NCI-H187 treated with DMSO at 0.1 percent for 48 hours (cell line): ENCODE measurements at regions not wholly inside any gene's neighbourhood (a gene's known extent, or its start where the extent isn't known, plus 50 kb on each side); places are given as distances from the start of the nearest gene placed in this dataset.
"Not testable (repeated sequence)": the region's sequence is repeated elsewhere in the genome, so short reads cannot be mapped to it uniquely, and the experiment has no call there.

Experiments
- DNase-seq: peaks from one replicate; lab custom pipeline; 2025; lab: John Stamatoyannopoulos, UW

GRCh38 chrX:122910697-122911096, 273.4 kb upstream of the GRIA3 start:
- DNase-seq, result no peak

DNA sequence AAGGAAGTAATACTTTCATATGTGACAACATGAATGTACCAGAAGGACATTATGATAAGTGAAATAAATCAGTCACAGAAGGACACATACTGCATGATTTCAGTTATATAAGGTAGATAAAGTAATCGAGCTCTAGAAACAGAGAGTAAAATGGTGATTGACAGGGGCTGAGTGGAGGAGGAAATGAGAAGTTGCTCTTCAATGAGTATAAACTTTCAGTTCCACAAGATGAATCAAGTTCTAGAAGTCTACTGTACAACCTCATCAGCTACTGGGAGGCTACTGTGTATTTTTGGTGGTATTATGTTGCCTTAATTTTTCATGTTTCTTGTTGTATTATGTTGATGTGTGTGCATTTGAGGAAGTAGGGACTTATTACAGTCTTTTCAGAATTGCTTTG, 270.9 kb upstream of the GRIA3 start:
- DNase-seq, result no peak

- DNase-seq, result no peak
Measured at GRCh38 chrX:122913764-122914163, 270.3 kb upstream of the GRIA3 start.

GRCh38 chrX:122914256-122914655, 269.8 kb upstream of the GRIA3 start:
- DNase-seq, result no peak

DNA sequence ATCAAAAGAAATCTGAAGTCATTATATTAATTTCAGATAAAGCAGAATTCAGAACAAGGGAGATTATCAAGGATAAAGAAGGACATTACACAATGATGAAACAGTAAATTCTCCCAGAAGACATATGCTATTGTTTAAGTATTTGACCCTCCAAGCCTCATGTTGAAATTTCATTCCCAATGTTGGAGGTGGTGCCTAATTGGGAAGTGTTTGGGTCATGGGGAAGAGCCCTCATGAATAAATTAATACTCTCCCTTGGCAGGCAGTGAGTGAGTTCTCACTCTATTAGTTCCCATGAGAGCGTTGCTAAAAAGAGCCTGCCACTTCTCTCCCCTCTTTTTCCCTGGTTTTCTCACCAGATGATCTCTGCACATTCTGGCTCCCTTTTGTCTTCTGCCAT, 249.9 kb upstream of the GRIA3 start:
- DNase-seq, result no peak

DNA sequence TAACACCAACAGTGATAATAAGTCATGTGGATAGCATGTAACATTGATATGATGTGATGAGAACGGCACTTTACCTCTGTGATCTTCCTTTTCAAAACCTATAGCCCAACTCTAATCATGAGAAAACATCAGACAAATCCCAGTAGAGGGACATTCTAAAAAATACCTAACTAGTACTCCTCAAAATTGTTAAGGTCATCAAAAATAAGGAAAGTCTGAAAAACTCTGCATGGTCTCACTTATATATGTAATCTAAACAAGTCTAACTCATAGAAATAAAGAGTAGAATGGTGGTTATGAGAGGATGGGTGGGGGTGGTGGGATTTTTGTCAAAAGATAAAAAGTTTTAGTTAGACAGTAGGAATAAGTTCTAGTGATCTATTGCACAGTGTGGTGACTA, 243.9 kb upstream of the GRIA3 start:
- no peak for DNase-seq

DNA sequence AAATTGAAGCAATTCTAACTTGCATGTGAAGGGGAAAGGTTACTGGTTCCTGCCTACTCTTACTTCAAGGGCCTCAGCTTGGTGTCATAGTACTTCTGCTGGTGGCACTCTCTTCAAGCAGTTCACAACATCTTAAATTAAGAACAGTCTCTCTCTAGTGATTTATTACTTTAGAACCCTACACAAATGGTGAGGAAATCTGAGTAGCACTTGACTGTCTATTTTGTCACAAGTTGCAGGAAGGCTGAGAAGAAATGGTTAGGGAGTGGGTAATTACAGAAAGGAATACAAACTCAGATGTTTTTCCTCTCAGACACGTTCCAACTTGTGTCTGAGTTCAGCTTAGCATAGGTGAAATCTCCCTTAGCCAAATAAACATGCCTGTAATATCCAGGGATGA, 242.3 kb upstream of the GRIA3 start:
- no peak for DNase-seq

DNA sequence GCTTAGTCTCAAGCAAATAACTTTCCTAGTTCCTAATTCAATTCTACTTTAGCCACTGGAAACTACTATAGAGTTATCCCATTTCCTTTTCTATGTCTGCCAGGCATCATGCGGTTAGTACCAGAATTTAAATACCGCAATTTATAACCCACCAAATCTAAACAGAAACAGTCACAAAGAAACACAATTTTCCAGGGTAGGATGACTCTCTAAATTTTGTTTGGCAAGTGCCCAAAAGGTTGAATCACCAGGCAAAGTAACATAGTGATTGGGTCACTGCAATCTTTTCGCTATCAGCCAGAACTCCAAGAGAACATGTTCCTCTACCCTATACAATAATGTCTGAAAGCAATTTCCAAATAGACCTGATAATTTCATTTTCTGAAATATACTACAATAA, 240.2 kb upstream of the GRIA3 start:
- no peak for DNase-seq

- no peak for DNase-seq
Measured at GRCh38 chrX:122945328-122945727, 238.8 kb upstream of the GRIA3 start.

GRCh38 chrX:122972604-122973003, 211.5 kb upstream of the GRIA3 start:
- no peak for DNase-seq

- no peak for DNase-seq
Measured at GRCh38 chrX:122982521-122982920, 201.6 kb upstream of the GRIA3 start.

GRCh38 chrX:123002844-123003243, 181.2 kb upstream of the GRIA3 start:
- not testable (repeated sequence) for DNase-seq

GRCh38 chrX:123013141-123013540, 170.9 kb upstream of the GRIA3 start:
- DNase-seq, result no peak

GRCh38 chrX:123036401-123036800, 147.7 kb upstream of the GRIA3 start:
- DNase-seq, result no peak

DNA sequence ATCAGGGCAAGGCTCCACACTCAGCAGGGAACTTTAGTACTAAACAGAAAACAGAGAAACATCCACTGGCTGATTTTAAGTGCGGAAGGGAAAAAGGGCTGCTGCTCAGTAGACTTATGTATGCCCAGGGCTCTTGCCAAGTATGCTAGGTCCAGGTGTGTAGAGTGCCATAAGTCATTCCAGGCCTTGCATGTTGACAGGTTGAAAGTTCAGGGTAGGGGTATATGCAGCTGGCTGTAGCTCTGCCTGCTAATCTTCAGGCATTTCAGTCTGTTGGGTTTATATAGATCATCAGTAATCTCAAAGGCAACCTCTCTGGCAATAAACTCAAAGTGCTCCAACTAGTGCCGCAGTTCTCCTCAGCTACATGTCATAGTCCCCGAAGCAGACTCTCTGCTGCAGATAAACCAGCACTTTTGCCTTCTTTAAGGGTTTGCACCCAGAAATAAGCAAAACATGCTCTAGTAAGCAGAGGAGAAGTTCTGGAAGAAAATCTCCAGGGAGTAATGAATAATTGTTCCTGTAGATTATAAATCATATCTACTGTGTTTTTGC, 134.9 kb upstream of the GRIA3 start:
- no peak for DNase-seq

- no peak for DNase-seq
Measured at GRCh38 chrX:123060986-123061385, 123.1 kb upstream of the GRIA3 start.

- no peak for DNase-seq
Measured at GRCh38 chrX:123064053-123064452, 120.0 kb upstream of the GRIA3 start.

DNA sequence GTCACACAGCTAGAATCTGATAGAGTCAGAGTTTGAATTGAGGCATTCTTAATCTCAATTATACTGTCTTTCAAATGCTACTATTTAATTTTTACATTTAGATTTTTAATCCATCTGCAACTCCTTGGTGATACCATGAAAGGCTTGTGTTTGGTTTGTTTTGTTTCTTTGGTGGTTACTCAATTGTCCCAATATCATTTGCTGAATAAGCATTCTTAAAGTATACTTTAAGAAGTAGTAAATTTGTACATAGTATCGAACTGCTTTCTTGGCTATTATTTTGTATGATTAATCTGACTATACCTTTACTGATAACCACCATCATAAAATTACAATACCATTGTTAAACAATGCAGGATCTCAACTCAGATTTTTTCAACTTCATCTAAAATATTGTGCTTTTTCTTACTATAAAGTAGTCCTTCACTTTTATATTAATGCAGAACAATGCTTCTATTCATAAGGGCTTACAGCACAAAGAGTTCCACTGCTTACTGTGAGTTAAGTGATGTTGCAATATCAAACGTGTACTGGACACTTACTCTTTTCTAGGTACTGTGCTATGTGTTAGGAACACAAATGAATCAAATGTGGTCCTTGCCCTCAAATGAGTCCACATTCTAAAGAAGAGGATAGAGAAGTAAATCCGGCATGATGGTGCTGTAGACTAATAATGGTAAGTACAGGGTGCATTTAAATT, 111.2 kb upstream of the GRIA3 start:
- no peak for DNase-seq

- DNase-seq, result no peak
Measured at GRCh38 chrX:123075947-123076561, 108.0 kb upstream of the GRIA3 start.

- DNase-seq, result no peak
Measured at GRCh38 chrX:123077631-123078030, 106.4 kb upstream of the GRIA3 start.

- no peak for DNase-seq
Measured at GRCh38 chrX:123080065-123080464, 104.0 kb upstream of the GRIA3 start.

GRCh38 chrX:123081776-123082175, 102.3 kb upstream of the GRIA3 start:
- no peak for DNase-seq

GRCh38 chrX:123083924-123084323, 100.2 kb upstream of the GRIA3 start:
- DNase-seq, result no peak

GRCh38 chrX:123084797-123085196, 99.3 kb upstream of the GRIA3 start:
- no peak for DNase-seq
